Mucosa of rectum (tissue), 2 donors: ENCODE measurements at regions not wholly inside any gene's neighbourhood (a gene's known extent, or its start where the extent isn't known, plus 50 kb on each side); places are given as distances from the start of the nearest gene placed in this dataset.

ENCODE experiments used
- H3K27ac ChIP-seq, 2 donors: one replicate each; pipeline ENCODE4 v1.7.0; 2013; ENCODE audit warnings: inconsistent platforms in 2 of 2, low read depth in 2 of 2, low read length in 2 of 2
- H3K27me3 ChIP-seq, 2 donors: one replicate each; pipeline ENCODE4 v1.7.0; 2013; ENCODE audit warnings: low read length in 2 of 2; ENCODE audit not compliant: control insufficient read depth in 2 of 2, insufficient read depth in 2 of 2
- H3K36me3 ChIP-seq, 2 donors: one replicate each; pipeline ENCODE4 v1.7.0; 2013; ENCODE audit warnings: low read length in 2 of 2; ENCODE audit not compliant: control insufficient read depth in 2 of 2, insufficient read depth in 2 of 2
- H3K4me1 ChIP-seq, 2 donors: one replicate each; pipeline ENCODE4 v1.7.0; 2013; ENCODE audit warnings: low read length in 2 of 2, mild to moderate bottlenecking in 1 of 2; ENCODE audit not compliant: control insufficient read depth in 2 of 2, insufficient read depth in 2 of 2
- H3K4me3 ChIP-seq, 2 donors: one replicate each; pipeline ENCODE4 v1.7.0; 2013; ENCODE audit warnings: low read length in 2 of 2
- H3K9ac ChIP-seq, 2 donors: one replicate each; pipeline ENCODE4 v1.7.0; 2013; ENCODE audit warnings: low read length in 2 of 2, low read depth in 1 of 2, mild to moderate bottlenecking in 1 of 2
- H3K9me3 ChIP-seq, 2 donors: one replicate each; pipeline ENCODE4 v1.7.0; 2013; ENCODE audit warnings: low read length in 2 of 2; ENCODE audit not compliant: control insufficient read depth in 2 of 2
- donor health status: healthy.
- donor health status: Normal muscosa, but diverticular disease.

- Histone ChIP-seq H3K9ac (no peak overlapping the region), H3K4me3 (no peak overlapping the region), H3K27me3 (no peaks in the 10 kb centered on the region), H3K9me3 (no peaks in the 10 kb centered on the region), H3K36me3 (no peaks in the 10 kb centered on the region), H3K27ac (no peak overlapping the region), H3K4me1 (peaks cover 0 to 6% of the 10 kb centered on the region in 2 donors)
Observed at GRCh38 chr15:31930967-31931366, 99.3 kb upstream of the CHRNA7 start.

GRCh38 chr15:31932576-31932975 is 97.7 kb upstream of the CHRNA7 start:
- Histone ChIP-seq H3K4me1 (no peaks in the 10 kb centered on the region), H3K27ac (no peak overlapping the region), H3K4me3 (no peak overlapping the region), H3K9ac (no peak overlapping the region), H3K27me3 (no peaks in the 10 kb centered on the region), H3K9me3 (no peaks in the 10 kb centered on the region), H3K36me3 (no peaks in the 10 kb centered on the region)

- no peak overlapping the region for H3K4me3 ChIP-seq
- H3K4me1 ChIP-seq = no peaks in the 10 kb centered on the region
- no peaks in the 10 kb centered on the region for H3K36me3 ChIP-seq
- H3K9ac ChIP-seq = no peak overlapping the region
- no peaks in the 10 kb centered on the region for H3K27me3 ChIP-seq
- H3K27ac ChIP-seq = no peak overlapping the region
- no peaks in the 10 kb centered on the region for H3K9me3 ChIP-seq
Observed at GRCh38 chr15:31934821-31935220, 95.5 kb upstream of the CHRNA7 start.

GRCh38 chr15:31953478-31953877 is 76.8 kb upstream of the CHRNA7 start:
- no peak overlapping the region for H3K27ac ChIP-seq
- no peak overlapping the region for H3K9ac ChIP-seq
- H3K27me3 ChIP-seq = no peaks in the 10 kb centered on the region
- no peak overlapping the region for H3K4me3 ChIP-seq
- H3K9me3 ChIP-seq = peaks cover 6 to 7% of the 10 kb centered on the region in 2 donors
- no peaks in the 10 kb centered on the region for H3K36me3 ChIP-seq
- H3K4me1 ChIP-seq = no peaks in the 10 kb centered on the region

- H3K27me3 ChIP-seq = no peaks in the 10 kb centered on the region
- H3K4me1 ChIP-seq = no peaks in the 10 kb centered on the region
- peaks cover 6 to 7% of the 10 kb centered on the region in 2 donors for H3K9me3 ChIP-seq
- no peaks in the 10 kb centered on the region for H3K36me3 ChIP-seq
- H3K27ac ChIP-seq = no peak overlapping the region
- H3K4me3 ChIP-seq = no peak overlapping the region
- no peak overlapping the region for H3K9ac ChIP-seq
Observed at GRCh38 chr15:31954374-31955172, 75.7 kb upstream of the CHRNA7 start.

GRCh38 chr15:31955734-31956133 is 74.6 kb upstream of the CHRNA7 start:
- Histone ChIP-seq H3K27me3 (no peaks in the 10 kb centered on the region), H3K9ac (no peak overlapping the region), H3K4me1 (no peaks in the 10 kb centered on the region), H3K36me3 (no peaks in the 10 kb centered on the region), H3K27ac (no peak overlapping the region), H3K4me3 (no peak overlapping the region), H3K9me3 (peaks cover 6 to 7% of the 10 kb centered on the region in 2 donors)

GRCh38 chr15:31957581-31957980 is 72.7 kb upstream of the CHRNA7 start:
- Histone ChIP-seq H3K4me1 (no peaks in the 10 kb centered on the region), H3K9me3 (peaks cover 6 to 7% of the 10 kb centered on the region in 2 donors), H3K27ac (no peak overlapping the region), H3K36me3 (no peaks in the 10 kb centered on the region), H3K27me3 (no peaks in the 10 kb centered on the region), H3K9ac (no peak overlapping the region), H3K4me3 (no peak overlapping the region)

- H3K27me3 ChIP-seq = no peaks in the 10 kb centered on the region
- H3K9me3 ChIP-seq = no peaks in the 10 kb centered on the region
- H3K4me1 ChIP-seq = no peaks in the 10 kb centered on the region
- H3K36me3 ChIP-seq = no peaks in the 10 kb centered on the region
- no peak overlapping the region for H3K4me3 ChIP-seq
- H3K9ac ChIP-seq = no peak overlapping the region
- H3K27ac ChIP-seq = no peak overlapping the region
Observed at GRCh38 chr15:31964586-31965307, 65.6 kb upstream of the CHRNA7 start.

GRCh38 chr15:31970007-31970406 is 60.3 kb upstream of the CHRNA7 start:
- Histone ChIP-seq H3K36me3 (no peaks in the 10 kb centered on the region), H3K9me3 (no peaks in the 10 kb centered on the region), H3K4me3 (no peak overlapping the region), H3K9ac (no peak overlapping the region), H3K27me3 (no peaks in the 10 kb centered on the region), H3K4me1 (peaks cover under 1 to 4% of the 10 kb centered on the region in 2 donors), H3K27ac (no peak overlapping the region)

- Histone ChIP-seq H3K9ac (no peak overlapping the region), H3K9me3 (no peaks in the 10 kb centered on the region), H3K27me3 (no peaks in the 10 kb centered on the region), H3K27ac (no peak overlapping the region), H3K36me3 (no peaks in the 10 kb centered on the region), H3K4me1 (peaks cover 10 to 15% of the 10 kb centered on the region in 2 donors), H3K4me3 (no peak overlapping the region)
Observed at GRCh38 chr15:31973197-31973596, 57.1 kb upstream of the CHRNA7 start.
